HepG2 (cell line): ENCODE measurements at regions not wholly inside any gene's neighbourhood (a gene's known extent, or its start where the extent isn't known, plus 50 kb on each side); places are given as distances from the start of the nearest gene placed in this dataset.

Source experiments
- ATAC-seq: fragments of 200-7000 bp; cut with Tn5 transposase; 3 replicates; pipeline ENCODE4 v1.9.1; 2020; ENCODE audit warnings: mild to moderate bottlenecking, moderate library complexity
- BruUV-seq: library from RNA; stranded (reverse); fragments of 400-500 nt; replicated peaks from 2 replicates; lab custom pipeline; 2021; lab: Mats Ljungman, UMichigan
- CTCF ChIA-PET: fragments of 300-600 bp; formaldehyde crosslinking; extraction: SDS; loops from one replicate; lab custom pipeline; 2021; ENCODE audit warnings: low total read pairs, inconsistent platforms, low intra/inter-chr PET ratio; lab: Yijun Ruan, JAX
- POLR2A ChIA-PET: fragments of 350-600 bp; sonication (Branson Sonifier 250); formaldehyde crosslinking; loops from one replicate; lab custom pipeline; 2020; ENCODE audit warnings: antibody characterized with exemption, inconsistent platforms; lab: Yijun Ruan, JAX
- DNase-seq: peaks from one replicate; pipeline ENCODE4 v3.0.0-alpha.2; 2015; ENCODE audit warnings: low spot score
- FAIRE-seq: peaks from 3 replicates; lab custom pipeline; 2011; peaks lifted over from hg19 to GRCh38; lab: Jason Lieb, UNC
- H2AFZ ChIP-seq: one replicate; pipeline ENCODE4 v1.6.1; 2011; ENCODE audit warnings: low read length, inconsistent platforms
- H3K27ac ChIP-seq: fragments of 300-600 bp; 3 replicates; pipeline ENCODE4 v1.8.0; 2011; ENCODE audit warnings: mixed run types, mild to moderate bottlenecking, mixed read lengths, low read length, inconsistent platforms; ENCODE audit not compliant: insufficient read depth; ENCODE audit errors: extremely low read length
- H3K27me3 ChIP-seq, 2 experiments: fragments of 200-600 bp in 1 of 2; 2 replicates in 1 of 2; 3 replicates in 1 of 2; pipeline versions ENCODE4 v1.6.0 to v1.8.0; 2011; ENCODE audit warnings: low read length in 2 of 2, mild to moderate bottlenecking in 2 of 2, moderate library complexity in 2 of 2, inconsistent platforms in 1 of 2; ENCODE audit not compliant: insufficient read depth in 2 of 2, control insufficient read depth in 1 of 2
- H3K36me3 ChIP-seq, 2 experiments: fragments of 200-600 bp in 1 of 2; replicated peaks in 1 of 2; 2 replicates in 1 of 2; 3 replicates in 1 of 2; pipeline versions ENCODE4 v1.5.1 to v1.8.0; 2011; ENCODE audit warnings: low read length in 2 of 2, inconsistent platforms in 1 of 2; ENCODE audit not compliant: insufficient read depth in 2 of 2, control insufficient read depth in 1 of 2
- H3K4me1 ChIP-seq: 2 replicates; pipeline ENCODE4 v1.5.1; 2012; ENCODE audit warnings: low read length, inconsistent platforms; ENCODE audit not compliant: insufficient read depth
- H3K4me2 ChIP-seq: 2 replicates; pipeline ENCODE4 v1.6.0; 2011; ENCODE audit warnings: low read depth, low read length, inconsistent platforms
- H3K4me3 ChIP-seq, 3 experiments: fragments of 200-600 bp in 1 of 3; sonication (generic), shearing (Covaris generic) in 1 of 3; replicated peaks in 1 of 3; 2 replicates each; pipeline ENCODE4 v1.5.1; 2011 to 2016; ENCODE audit warnings: low read length in 3 of 3, inconsistent platforms in 2 of 3, low read depth in 2 of 3, mild to moderate bottlenecking in 2 of 3, control low read depth in 1 of 3, mixed read lengths in 1 of 3; ENCODE audit not compliant: insufficient read depth in 1 of 3
- H3K79me2 ChIP-seq: one replicate; pipeline ENCODE4 v1.6.1; 2011; ENCODE audit warnings: low read length, inconsistent platforms; ENCODE audit not compliant: insufficient read depth
- H3K9ac ChIP-seq: 2 replicates; pipeline ENCODE4 v1.6.0; 2011; ENCODE audit warnings: mild to moderate bottlenecking, low read depth, low read length, inconsistent platforms; ENCODE audit not compliant: insufficient read depth
- H3K9me3 ChIP-seq: 2 replicates; pipeline ENCODE4 v1.5.1; 2012; ENCODE audit warnings: mild to moderate bottlenecking, low read length
- H4K20me1 ChIP-seq: 2 replicates; pipeline ENCODE4 v1.6.0; 2011; ENCODE audit warnings: inconsistent platforms, mild to moderate bottlenecking, low read length, moderate library complexity; ENCODE audit not compliant: insufficient read depth
- CTCF ChIP-seq: sonication (generic); formaldehyde crosslinking; IDR thresholded peaks from 2 replicates; pipeline ENCODE4 v1.5.0; 2020; ENCODE audit warnings: mild to moderate bottlenecking, missing genetic modification reagents, moderate library complexity
- DR1 ChIP-seq: sonication (generic); formaldehyde crosslinking; IDR thresholded peaks from 2 replicates; pipeline ENCODE4 v1.8.0; 2021; ENCODE audit warnings: mild to moderate bottlenecking, missing genetic modification reagents, inconsistent platforms
- JUNB ChIP-seq: sonication (generic); formaldehyde crosslinking; IDR thresholded peaks from 2 replicates; pipeline ENCODE4 v1.8.0; 2022; ENCODE audit warnings: missing genetic modification reagents, mild to moderate bottlenecking, borderline replicate concordance
- ZFAT ChIP-seq: sonication (generic); formaldehyde crosslinking; conservative IDR thresholded peaks from 2 replicates; pipeline ENCODE4 v1.8.1; 2023; ENCODE audit warnings: missing genetic modification reagents, inconsistent platforms
- ZIK1 ChIP-seq: sonication (generic); formaldehyde crosslinking; IDR thresholded peaks from 2 replicates; pipeline ENCODE4 v1.5.0; 2020; ENCODE audit warnings: mild to moderate bottlenecking, low read depth, missing genetic modification reagents, borderline replicate concordance
- ZNF20 ChIP-seq: sonication (generic); formaldehyde crosslinking; IDR thresholded peaks from 2 replicates; pipeline ENCODE4 v1.4.0; 2020; ENCODE audit warnings: mild to moderate bottlenecking, moderate library complexity, missing genetic modification reagents
- ZNF484 ChIP-seq: sonication (generic); formaldehyde crosslinking; IDR thresholded peaks from 2 replicates; pipeline ENCODE4 v1.5.1; 2020; ENCODE audit warnings: mild to moderate bottlenecking, low read depth, missing genetic modification reagents, borderline replicate concordance
- ZNF644 ChIP-seq: IDR thresholded peaks from 2 replicates; pipeline ENCODE4 v1.6.1; 2016; ENCODE audit warnings: low read depth
- ZNF691 ChIP-seq: sonication (generic); formaldehyde crosslinking; IDR thresholded peaks from 2 replicates; pipeline ENCODE4 v1.4.0; 2020; ENCODE audit warnings: missing genetic modification reagents, low read depth, mild to moderate bottlenecking, borderline replicate concordance
- ZNF713 ChIP-seq: sonication (generic); formaldehyde crosslinking; IDR thresholded peaks from 2 replicates; pipeline ENCODE4 v1.4.0; 2020; ENCODE audit warnings: mild to moderate bottlenecking, missing genetic modification reagents
- WGBS: methylation state at CpG from one replicate; pipeline ENCODE4 v1.1.6; 2017; ENCODE audit warnings: low lambda C conversion rate; 5-methylcytosine and 5-hydroxymethylcytosine counted together
- in situ Hi-C: cut with HindIII; loops from 2 replicates; pipeline ENCODE4 v1.10.0; 2017; ENCODE audit warnings: low pct_unique_long_range_greater_than_20kb; ENCODE audit not compliant: extremely low pct_ligation_motif_present
- intact Hi-C: fragments of 100-400 bp; cut with micrococcal nuclease; formaldehyde crosslinking; loops from one replicate; pipeline ENCODE4 v1.10.0; 2022; ENCODE audit not compliant: unreplicated experiment
- TF ChIP-seq, protein P1 (sequence below): sonication (generic); formaldehyde crosslinking; IDR thresholded peaks from 2 replicates; pipeline ENCODE4 v1.4.0; 2020; ENCODE audit warnings: mild to moderate bottlenecking, missing genetic modification reagents, borderline replicate concordance
- TF ChIP-seq, protein P2 (sequence below): sonication (generic); formaldehyde crosslinking; IDR thresholded peaks from 2 replicates; pipeline ENCODE4 v1.9.0; 2021; ENCODE audit warnings: mild to moderate bottlenecking, missing genetic modification reagents

DNA sequence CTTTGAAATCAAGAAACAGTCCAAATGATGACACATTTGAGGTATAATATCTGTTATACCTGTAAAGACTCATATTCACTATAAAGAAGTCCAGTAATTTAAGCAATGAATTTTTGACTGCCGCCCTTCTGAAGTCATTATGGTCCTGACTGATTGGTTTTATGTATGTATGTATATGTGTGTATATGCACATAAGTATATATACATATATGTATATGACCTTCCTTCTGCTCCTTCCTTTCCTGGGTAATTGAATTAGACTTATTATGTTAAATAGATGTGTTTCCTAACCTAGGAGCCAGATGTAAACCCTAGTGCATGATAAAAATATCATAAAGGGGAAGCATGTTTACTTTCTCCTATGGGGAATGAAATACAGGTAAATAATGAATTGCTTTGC lies 343.1 kb upstream of the BRINP1 start:
- Histone ChIP-seq H3K27me3 (no peaks in the 10 kb centered on the region; a peak in 1 of 5 replicates), H3K79me2 (no peaks in the 10 kb centered on the region), H3K9ac (no peak overlapping the region), H3K9me3 (no peaks in the 10 kb centered on the region), H3K4me1 (no peaks in the 10 kb centered on the region), H3K4me3 (no peak overlapping the region), H4K20me1 (no peaks in the 10 kb centered on the region), H3K4me2 (no peak overlapping the region), H3K27ac (no peak overlapping the region), H3K36me3 (no peaks in the 10 kb centered on the region), H2AFZ (no peak overlapping the region)
- DNase-seq (no peak), ATAC-seq (no peak), FAIRE-seq (no peak)
- in situ Hi-C loops, result no loop called here
- POLR2A ChIA-PET, result no interaction called here
- CTCF ChIA-PET, result no interaction called here
- intact Hi-C loops, result no loop called here
- WGBS, result 0% methylated on average over 1 of the region's 1 CpG
- BruUV-seq, result no TSS peak
- TF ChIP-seq ZIK1 (CRISPR knock-in tag) (no peak), JUNB (no peak), ZFAT (CRISPR knock-in tag) (no peak), ZNF713 (CRISPR knock-in tag) (no peak), ZNF20 (CRISPR knock-in tag) (no peak), ZNF484 (no peak), CTCF (CRISPR knock-in tag) (no peak), DR1 (CRISPR knock-in tag) (no peak), ZNF691 (CRISPR knock-in tag) (no peak), ZNF644 (CRISPR knock-in tag) (no peak)
- TF ChIP-seq, protein P1, sequence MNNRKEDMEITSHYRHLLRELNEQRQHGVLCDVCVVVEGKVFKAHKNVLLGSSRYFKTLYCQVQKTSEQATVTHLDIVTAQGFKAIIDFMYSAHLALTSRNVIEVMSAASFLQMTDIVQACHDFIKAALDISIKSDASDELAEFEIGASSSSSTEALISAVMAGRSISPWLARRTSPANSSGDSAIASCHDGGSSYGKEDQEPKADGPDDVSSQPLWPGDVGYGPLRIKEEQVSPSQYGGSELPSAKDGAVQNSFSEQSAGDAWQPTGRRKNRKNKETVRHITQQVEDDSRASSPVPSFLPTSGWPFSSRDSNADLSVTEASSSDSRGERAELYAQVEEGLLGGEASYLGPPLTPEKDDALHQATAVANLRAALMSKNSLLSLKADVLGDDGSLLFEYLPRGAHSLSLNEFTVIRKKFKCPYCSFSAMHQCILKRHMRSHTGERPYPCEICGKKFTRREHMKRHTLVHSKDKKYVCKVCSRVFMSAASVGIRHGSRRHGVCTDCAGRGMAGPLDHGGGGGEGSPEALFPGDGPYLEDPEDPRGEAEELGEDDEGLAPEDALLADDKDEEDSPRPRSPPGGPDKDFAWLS (CRISPR knock-in tag), result no peak
- TF ChIP-seq, protein P2, sequence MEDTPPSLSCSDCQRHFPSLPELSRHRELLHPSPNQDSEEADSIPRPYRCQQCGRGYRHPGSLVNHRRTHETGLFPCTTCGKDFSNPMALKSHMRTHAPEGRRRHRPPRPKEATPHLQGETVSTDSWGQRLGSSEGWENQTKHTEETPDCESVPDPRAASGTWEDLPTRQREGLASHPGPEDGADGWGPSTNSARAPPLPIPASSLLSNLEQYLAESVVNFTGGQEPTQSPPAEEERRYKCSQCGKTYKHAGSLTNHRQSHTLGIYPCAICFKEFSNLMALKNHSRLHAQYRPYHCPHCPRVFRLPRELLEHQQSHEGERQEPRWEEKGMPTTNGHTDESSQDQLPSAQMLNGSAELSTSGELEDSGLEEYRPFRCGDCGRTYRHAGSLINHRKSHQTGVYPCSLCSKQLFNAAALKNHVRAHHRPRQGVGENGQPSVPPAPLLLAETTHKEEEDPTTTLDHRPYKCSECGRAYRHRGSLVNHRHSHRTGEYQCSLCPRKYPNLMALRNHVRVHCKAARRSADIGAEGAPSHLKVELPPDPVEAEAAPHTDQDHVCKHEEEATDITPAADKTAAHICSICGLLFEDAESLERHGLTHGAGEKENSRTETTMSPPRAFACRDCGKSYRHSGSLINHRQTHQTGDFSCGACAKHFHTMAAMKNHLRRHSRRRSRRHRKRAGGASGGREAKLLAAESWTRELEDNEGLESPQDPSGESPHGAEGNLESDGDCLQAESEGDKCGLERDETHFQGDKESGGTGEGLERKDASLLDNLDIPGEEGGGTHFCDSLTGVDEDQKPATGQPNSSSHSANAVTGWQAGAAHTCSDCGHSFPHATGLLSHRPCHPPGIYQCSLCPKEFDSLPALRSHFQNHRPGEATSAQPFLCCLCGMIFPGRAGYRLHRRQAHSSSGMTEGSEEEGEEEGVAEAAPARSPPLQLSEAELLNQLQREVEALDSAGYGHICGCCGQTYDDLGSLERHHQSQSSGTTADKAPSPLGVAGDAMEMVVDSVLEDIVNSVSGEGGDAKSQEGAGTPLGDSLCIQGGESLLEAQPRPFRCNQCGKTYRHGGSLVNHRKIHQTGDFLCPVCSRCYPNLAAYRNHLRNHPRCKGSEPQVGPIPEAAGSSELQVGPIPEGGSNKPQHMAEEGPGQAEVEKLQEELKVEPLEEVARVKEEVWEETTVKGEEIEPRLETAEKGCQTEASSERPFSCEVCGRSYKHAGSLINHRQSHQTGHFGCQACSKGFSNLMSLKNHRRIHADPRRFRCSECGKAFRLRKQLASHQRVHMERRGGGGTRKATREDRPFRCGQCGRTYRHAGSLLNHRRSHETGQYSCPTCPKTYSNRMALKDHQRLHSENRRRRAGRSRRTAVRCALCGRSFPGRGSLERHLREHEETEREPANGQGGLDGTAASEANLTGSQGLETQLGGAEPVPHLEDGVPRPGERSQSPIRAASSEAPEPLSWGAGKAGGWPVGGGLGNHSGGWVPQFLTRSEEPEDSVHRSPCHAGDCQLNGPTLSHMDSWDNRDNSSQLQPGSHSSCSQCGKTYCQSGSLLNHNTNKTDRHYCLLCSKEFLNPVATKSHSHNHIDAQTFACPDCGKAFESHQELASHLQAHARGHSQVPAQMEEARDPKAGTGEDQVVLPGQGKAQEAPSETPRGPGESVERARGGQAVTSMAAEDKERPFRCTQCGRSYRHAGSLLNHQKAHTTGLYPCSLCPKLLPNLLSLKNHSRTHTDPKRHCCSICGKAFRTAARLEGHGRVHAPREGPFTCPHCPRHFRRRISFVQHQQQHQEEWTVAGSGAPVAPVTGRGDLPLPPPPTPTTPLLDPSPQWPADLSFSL (CRISPR knock-in tag), result no peak
